ENCODE measurements at regions not wholly inside any gene's neighbourhood (a gene's known extent, or its start where the extent isn't known, plus 50 kb on each side); places are given as distances from the start of the nearest gene placed in this dataset.

DNA sequence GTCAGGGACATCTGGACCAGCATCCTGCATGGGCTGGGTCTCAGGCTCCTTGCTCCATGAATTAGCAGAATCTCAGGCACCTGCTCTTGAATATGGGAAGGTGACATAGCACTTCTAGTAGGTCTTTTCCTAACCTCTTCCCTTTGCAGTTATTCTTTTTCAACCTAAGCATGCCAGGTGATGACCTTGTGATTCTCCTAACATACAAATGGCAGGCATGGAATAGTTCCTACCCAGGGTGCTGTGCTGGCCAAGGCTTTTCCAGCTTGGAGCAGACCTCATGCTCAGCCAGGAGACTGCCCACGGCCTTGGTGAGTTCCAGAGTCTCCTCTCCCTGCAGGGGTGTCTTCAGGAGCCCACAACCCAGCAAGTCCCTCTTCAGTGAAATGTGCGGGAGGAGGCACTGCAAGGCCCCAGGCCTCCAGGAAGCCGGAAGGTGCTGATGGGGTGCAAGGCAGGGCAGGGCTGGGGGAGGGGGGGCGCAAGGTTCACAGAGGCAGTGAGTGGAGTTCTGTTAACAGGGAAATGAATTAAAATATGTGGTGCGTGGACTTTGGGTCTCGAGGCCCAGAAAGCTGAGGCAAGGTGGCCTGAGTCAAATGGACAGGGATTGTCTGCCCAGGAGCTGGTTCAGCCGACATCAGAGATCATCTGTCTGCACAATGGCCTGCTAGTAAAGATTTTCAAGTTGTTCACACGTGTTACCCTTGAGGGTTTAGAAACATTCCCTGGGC, 75.9 kb upstream of the SEPTIN5 start:
- TF ChIP-seq, protein P1, sequence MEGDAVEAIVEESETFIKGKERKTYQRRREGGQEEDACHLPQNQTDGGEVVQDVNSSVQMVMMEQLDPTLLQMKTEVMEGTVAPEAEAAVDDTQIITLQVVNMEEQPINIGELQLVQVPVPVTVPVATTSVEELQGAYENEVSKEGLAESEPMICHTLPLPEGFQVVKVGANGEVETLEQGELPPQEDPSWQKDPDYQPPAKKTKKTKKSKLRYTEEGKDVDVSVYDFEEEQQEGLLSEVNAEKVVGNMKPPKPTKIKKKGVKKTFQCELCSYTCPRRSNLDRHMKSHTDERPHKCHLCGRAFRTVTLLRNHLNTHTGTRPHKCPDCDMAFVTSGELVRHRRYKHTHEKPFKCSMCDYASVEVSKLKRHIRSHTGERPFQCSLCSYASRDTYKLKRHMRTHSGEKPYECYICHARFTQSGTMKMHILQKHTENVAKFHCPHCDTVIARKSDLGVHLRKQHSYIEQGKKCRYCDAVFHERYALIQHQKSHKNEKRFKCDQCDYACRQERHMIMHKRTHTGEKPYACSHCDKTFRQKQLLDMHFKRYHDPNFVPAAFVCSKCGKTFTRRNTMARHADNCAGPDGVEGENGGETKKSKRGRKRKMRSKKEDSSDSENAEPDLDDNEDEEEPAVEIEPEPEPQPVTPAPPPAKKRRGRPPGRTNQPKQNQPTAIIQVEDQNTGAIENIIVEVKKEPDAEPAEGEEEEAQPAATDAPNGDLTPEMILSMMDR (IDR thresholded peaks at IDR 0.05; ENCODE audit: low read depth, low read length), result no peak
- TF ChIP-seq EZH2phosphoT487 (IDR thresholded peaks at IDR 0.05; ENCODE audit: low read depth), result no peak
